ENCODE measurements at regions not wholly inside any gene's neighbourhood (a gene's known extent, or its start where the extent isn't known, plus 50 kb on each side); places are given as distances from the start of the nearest gene placed in this dataset.

GRCh38 chr14:28102814-28103213 lies 663.8 kb upstream of the FOXG1 start:
- H3K9me3 ChIP-seq (ENCODE audit: control insufficient read depth, low read depth, low read length) = peaks cover 5% of the 10 kb centered on the region

GRCh38 chr14:28113311-28113710 lies 653.3 kb upstream of the FOXG1 start:
- no peaks in the 10 kb centered on the region for H3K4me1 ChIP-seq (ENCODE audit: control insufficient read depth, extremely low read depth, insufficient read depth, low read length)
- no peaks in the 10 kb centered on the region for H3K9me3 ChIP-seq (ENCODE audit: control insufficient read depth, low read depth, low read length)
- H3K9me1 ChIP-seq (ENCODE audit: control insufficient read depth, extremely low read depth, insufficient read depth, low read length) = no peaks in the 10 kb centered on the region
- H3K27ac ChIP-seq (ENCODE audit: control insufficient read depth, insufficient read depth, low read length) = no peak overlapping the region
- FAIRE-seq (no peak), DNase-seq (ENCODE audit: low read depth, low spot score) (no peak)
- no peak overlapping the region for H2AFZ ChIP-seq (ENCODE audit: control insufficient read depth, low read length)
- TF ChIP-seq, protein P1, sequence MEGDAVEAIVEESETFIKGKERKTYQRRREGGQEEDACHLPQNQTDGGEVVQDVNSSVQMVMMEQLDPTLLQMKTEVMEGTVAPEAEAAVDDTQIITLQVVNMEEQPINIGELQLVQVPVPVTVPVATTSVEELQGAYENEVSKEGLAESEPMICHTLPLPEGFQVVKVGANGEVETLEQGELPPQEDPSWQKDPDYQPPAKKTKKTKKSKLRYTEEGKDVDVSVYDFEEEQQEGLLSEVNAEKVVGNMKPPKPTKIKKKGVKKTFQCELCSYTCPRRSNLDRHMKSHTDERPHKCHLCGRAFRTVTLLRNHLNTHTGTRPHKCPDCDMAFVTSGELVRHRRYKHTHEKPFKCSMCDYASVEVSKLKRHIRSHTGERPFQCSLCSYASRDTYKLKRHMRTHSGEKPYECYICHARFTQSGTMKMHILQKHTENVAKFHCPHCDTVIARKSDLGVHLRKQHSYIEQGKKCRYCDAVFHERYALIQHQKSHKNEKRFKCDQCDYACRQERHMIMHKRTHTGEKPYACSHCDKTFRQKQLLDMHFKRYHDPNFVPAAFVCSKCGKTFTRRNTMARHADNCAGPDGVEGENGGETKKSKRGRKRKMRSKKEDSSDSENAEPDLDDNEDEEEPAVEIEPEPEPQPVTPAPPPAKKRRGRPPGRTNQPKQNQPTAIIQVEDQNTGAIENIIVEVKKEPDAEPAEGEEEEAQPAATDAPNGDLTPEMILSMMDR (optimal IDR thresholded peaks at IDR 0.05 in 1 of 3, IDR thresholded peaks at IDR 0.05 in 1 of 3, conservative IDR thresholded peaks at IDR 0.05 in 1 of 3; ENCODE audit: extremely low read depth in 1 of 3, insufficient read depth in 2 of 3, low read length in 3 of 3) = no peak
- TF ChIP-seq EZH2 (IDR thresholded peaks at IDR 0.05; ENCODE audit: low read length) = no peak
- no peak overlapping the region for H3K4me3 ChIP-seq (ENCODE audit: control insufficient read depth in 2 of 3, extremely low read depth in 1 of 3, insufficient read depth in 2 of 3, low read depth in 1 of 3, low read length in 3 of 3)
- H4K20me1 ChIP-seq (ENCODE audit: control insufficient read depth, extremely low read depth, insufficient read depth, low read length) = no peaks in the 10 kb centered on the region
- no peak overlapping the region for H3K4me2 ChIP-seq (ENCODE audit: control insufficient read depth, extremely low read depth, insufficient read depth, low read depth, low read length)
- dilution Hi-C loops (cut with MboI; ENCODE audit: extremely low pct_ligation_motif_present, low sequenced_read_pairs) = no loop called here
- H3K36me3 ChIP-seq (ENCODE audit: control insufficient read depth in 2 of 2, extremely low read depth in 1 of 2, insufficient read depth in 2 of 2, low read length in 2 of 2) = no peaks in the 10 kb centered on the region
- no peaks in the 10 kb centered on the region for H3K27me3 ChIP-seq (ENCODE audit: control insufficient read depth, extremely low read depth, insufficient read depth, low read length)
- no peaks in the 10 kb centered on the region for H3K79me2 ChIP-seq (ENCODE audit: control insufficient read depth, insufficient read depth, low read length)
- H3K9ac ChIP-seq (ENCODE audit: control insufficient read depth, extremely low read depth, insufficient read depth, low read length) = no peak overlapping the region

More at GRCh38 chr14:28102814-28103213, 663.8 kb upstream of the FOXG1 start:
- TF ChIP-seq EZH2 (IDR thresholded peaks at IDR 0.05; ENCODE audit: low read length) = no peak
- TF ChIP-seq, protein P1 (optimal IDR thresholded peaks at IDR 0.05 in 1 of 3, IDR thresholded peaks at IDR 0.05 in 1 of 3, conservative IDR thresholded peaks at IDR 0.05 in 1 of 3; ENCODE audit: extremely low read depth in 1 of 3, insufficient read depth in 2 of 3, low read length in 3 of 3) = no peak
- Histone ChIP-seq H3K27ac (ENCODE audit: control insufficient read depth, insufficient read depth, low read length) (no peak overlapping the region), H3K4me2 (ENCODE audit: control insufficient read depth, extremely low read depth, insufficient read depth, low read depth, low read length) (no peak overlapping the region), H3K36me3 (ENCODE audit: control insufficient read depth in 2 of 2, extremely low read depth in 1 of 2, insufficient read depth in 2 of 2, low read length in 2 of 2) (no peaks in the 10 kb centered on the region), H3K9ac (ENCODE audit: control insufficient read depth, extremely low read depth, insufficient read depth, low read length) (no peak overlapping the region), H3K79me2 (ENCODE audit: control insufficient read depth, insufficient read depth, low read length) (no peaks in the 10 kb centered on the region), H3K4me1 (ENCODE audit: control insufficient read depth, extremely low read depth, insufficient read depth, low read length) (no peaks in the 10 kb centered on the region), H3K4me3 (ENCODE audit: control insufficient read depth in 2 of 3, extremely low read depth in 1 of 3, insufficient read depth in 2 of 3, low read depth in 1 of 3, low read length in 3 of 3) (no peak overlapping the region), H2AFZ (ENCODE audit: control insufficient read depth, low read length) (no peak overlapping the region), H4K20me1 (ENCODE audit: control insufficient read depth, extremely low read depth, insufficient read depth, low read length) (no peaks in the 10 kb centered on the region), H3K27me3 (ENCODE audit: control insufficient read depth, extremely low read depth, insufficient read depth, low read length) (no peaks in the 10 kb centered on the region), H3K9me1 (ENCODE audit: control insufficient read depth, extremely low read depth, insufficient read depth, low read length) (no peaks in the 10 kb centered on the region)
- FAIRE-seq (no peak), DNase-seq (ENCODE audit: low read depth, low spot score) (no peak)
- dilution Hi-C loops (cut with MboI; ENCODE audit: extremely low pct_ligation_motif_present, low sequenced_read_pairs) = no loop called here

Data from keratinocyte (primary cell).